GM12801 (cell line): ENCODE measurements at regions not wholly inside any gene's neighbourhood (a gene's known extent, or its start where the extent isn't known, plus 50 kb on each side); places are given as distances from the start of the nearest gene placed in this dataset.

Experiments
- TF ChIP-seq, protein P1 (sequence below): IDR thresholded peaks from one replicate; pipeline ENCODE4 v1.5.1; 2011; ENCODE audit warnings: control low read depth; ENCODE audit not compliant: insufficient read length; ENCODE audit errors: extremely low read depth

DNA sequence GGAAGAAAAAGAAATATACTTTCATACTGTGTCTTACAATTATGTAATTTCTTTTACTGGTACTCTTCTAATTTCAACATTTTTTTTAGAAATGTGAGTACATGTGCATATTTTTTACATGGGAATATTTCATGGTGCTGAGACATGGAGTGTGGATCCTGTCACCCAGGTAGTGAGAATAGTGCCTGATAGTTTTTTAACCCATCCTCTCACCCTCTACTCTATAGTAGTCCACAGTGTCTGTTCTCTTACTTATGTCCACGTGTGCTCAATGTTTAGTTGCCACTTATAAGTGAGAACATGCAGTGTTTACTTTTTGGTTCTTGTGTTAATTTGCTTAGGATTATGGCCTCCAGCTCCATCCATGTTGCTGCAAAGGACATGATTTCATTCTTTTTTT lies 548.8 kb downstream of the AACS start:
- TF ChIP-seq, protein P1, sequence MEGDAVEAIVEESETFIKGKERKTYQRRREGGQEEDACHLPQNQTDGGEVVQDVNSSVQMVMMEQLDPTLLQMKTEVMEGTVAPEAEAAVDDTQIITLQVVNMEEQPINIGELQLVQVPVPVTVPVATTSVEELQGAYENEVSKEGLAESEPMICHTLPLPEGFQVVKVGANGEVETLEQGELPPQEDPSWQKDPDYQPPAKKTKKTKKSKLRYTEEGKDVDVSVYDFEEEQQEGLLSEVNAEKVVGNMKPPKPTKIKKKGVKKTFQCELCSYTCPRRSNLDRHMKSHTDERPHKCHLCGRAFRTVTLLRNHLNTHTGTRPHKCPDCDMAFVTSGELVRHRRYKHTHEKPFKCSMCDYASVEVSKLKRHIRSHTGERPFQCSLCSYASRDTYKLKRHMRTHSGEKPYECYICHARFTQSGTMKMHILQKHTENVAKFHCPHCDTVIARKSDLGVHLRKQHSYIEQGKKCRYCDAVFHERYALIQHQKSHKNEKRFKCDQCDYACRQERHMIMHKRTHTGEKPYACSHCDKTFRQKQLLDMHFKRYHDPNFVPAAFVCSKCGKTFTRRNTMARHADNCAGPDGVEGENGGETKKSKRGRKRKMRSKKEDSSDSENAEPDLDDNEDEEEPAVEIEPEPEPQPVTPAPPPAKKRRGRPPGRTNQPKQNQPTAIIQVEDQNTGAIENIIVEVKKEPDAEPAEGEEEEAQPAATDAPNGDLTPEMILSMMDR: no peak

DNA sequence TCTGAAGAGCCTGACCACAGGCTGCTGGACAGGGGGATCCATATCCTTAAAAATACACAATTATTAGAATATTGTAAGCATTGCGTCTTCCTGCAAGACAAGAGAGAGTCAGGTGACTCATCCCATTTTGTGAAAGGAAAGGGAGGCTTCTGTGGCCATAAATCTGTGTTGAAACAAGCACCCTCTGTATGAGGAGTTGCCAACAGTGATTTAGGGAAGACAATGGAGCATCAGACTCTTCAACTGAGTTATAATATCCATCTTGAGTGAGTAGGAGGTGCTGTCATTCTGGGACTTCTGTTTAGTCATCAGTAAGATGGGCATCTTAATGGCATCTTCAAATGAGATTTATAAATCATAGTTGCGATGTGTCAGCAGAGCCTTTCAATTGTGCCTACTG lies 554.5 kb downstream of the AACS start:
- TF ChIP-seq, protein P1: no peak

- TF ChIP-seq, protein P1: no peak
Observed at GRCh38 chr12:125633686-125634085, 568.5 kb downstream of the AACS start.

DNA sequence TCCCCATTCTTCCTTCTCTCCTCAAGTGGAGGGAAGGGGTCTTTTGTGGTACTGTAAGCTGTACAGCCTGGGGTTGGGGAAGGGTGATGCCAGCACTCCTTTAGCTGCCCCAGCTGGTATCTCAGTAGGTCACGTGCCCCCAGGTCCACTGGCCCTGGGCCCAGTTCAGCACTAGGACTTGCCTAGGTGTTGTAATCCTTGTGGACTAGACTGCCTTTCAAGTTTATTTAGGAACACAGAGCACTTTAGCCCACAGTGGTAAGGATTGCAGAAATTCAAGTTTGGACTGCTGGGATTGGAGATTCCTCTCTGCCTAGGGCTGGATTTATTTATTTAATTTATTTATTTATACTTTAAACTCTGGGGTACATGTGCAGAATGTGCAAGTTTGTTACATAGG lies 569.6 kb downstream of the AACS start:
- TF ChIP-seq, protein P1: no peak

DNA sequence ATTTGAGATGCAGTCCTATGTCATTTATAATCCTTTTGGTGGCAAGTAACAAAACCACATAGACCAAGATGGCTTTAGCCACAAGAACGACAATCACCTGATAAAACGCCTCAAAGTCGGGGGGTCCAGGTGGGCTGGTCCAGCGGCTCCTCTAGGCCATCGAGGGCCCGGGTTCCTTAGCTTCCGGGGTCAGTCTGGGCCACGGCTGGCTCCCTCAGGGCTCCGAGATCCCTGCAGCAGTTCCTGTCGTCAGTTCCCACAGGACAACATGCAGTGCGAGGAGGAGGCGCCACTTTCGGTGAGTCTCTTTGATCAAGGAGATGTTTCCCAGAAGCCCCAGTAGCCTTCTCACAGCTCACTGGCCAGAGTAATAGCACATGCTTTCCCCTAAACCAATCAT lies 574.6 kb downstream of the AACS start:
- TF ChIP-seq, protein P1: no peak

- TF ChIP-seq, protein P1: no peak
Observed at GRCh38 chr12:125643055-125643454, 577.8 kb downstream of the AACS start.

DNA sequence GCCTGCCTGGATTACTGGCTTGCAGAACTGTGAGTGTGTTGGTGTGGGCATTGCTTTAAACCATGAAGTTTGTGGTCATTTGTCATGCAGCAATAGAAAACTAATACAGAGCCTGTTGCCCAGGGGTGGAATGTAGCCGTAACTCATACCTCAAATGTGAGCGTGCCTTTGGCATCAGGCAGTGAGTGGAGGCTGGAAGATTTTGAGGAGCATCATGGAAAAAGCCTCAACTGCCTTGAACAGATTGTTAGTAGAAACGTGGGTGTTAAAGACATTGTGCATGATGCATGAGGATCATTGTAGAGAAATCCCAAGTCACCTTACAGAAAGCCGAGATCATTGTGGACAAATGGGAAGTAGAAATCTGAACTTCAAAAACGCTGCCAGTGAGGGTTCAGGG lies 580.5 kb downstream of the AACS start:
- TF ChIP-seq, protein P1: no peak

DNA sequence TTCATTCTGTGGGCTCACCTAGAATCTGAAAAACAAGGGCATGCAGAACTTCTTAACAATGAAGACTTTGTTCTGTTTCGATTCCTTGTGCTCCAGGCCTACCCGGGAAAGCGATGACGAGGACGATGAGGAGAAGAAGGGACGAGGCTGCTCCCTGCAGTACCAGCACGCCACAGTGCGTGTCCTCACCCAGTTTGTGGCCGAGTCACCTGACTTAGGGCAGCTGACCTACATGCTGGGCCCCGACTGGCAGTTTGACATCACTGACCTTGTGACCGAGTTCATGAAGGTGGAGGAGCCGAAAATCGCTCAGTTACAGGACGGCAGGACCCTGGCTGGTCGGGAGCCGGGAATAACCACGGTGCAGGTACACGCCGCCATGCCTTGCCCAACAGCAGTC lies 585.4 kb downstream of the AACS start:
- TF ChIP-seq, protein P1: no peak
